ENCODE measurements at regions not wholly inside any gene's neighbourhood (a gene's known extent, or its start where the extent isn't known, plus 50 kb on each side); places are given as distances from the start of the nearest gene placed in this dataset.

DNA sequence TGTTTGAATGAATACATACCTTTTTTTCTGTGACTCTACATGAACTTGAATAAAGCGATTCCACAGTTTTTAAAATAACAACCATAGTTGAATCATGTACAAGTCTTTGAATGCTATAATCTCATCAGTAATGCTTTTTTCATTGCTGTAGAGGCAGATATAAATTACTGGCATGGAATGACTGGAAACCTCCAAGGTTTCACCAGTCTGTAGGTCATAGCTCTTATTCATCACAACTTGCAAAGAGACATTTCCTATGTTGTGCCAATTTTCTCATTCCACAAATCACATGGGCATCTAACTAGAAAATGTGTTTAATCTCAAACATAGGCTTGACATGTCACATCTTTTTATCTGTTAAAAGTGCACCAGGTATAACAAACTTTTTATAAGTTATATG is 407.1 kb upstream of the KCNMB2 start:
- no peak for DNase-seq
- no peaks in the 10 kb centered on the region for H3K9me3 ChIP-seq

DNA sequence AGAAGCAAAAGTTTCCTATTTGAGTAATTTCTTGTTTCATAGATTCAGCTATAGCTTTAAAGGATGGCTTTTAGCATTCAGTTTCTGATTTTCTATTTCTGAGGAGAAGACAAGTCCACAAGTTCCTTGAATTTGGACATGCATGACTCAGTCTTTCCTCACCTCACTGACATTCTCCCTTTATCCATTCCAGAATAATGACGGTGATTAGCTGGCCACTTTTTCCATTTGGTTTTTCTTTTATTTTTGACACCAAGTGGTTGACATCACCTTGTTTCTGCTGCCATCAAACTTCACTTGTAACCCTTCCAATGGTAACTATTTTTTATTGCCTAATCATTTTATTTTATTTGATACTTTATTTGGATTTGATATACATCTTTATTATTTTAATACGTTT is 404.4 kb upstream of the KCNMB2 start:
- no peak for TF ChIP-seq EP300 (IDR thresholded peaks at IDR 0.05)
- TF ChIP-seq, protein P1, sequence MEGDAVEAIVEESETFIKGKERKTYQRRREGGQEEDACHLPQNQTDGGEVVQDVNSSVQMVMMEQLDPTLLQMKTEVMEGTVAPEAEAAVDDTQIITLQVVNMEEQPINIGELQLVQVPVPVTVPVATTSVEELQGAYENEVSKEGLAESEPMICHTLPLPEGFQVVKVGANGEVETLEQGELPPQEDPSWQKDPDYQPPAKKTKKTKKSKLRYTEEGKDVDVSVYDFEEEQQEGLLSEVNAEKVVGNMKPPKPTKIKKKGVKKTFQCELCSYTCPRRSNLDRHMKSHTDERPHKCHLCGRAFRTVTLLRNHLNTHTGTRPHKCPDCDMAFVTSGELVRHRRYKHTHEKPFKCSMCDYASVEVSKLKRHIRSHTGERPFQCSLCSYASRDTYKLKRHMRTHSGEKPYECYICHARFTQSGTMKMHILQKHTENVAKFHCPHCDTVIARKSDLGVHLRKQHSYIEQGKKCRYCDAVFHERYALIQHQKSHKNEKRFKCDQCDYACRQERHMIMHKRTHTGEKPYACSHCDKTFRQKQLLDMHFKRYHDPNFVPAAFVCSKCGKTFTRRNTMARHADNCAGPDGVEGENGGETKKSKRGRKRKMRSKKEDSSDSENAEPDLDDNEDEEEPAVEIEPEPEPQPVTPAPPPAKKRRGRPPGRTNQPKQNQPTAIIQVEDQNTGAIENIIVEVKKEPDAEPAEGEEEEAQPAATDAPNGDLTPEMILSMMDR (IDR thresholded peaks at IDR 0.05): no peak
- no peak for TF ChIP-seq POLR2A (IDR thresholded peaks at IDR 0.05)
- Histone ChIP-seq H3K27me3 (no peaks in the 10 kb centered on the region), H3K36me3 (no peaks in the 10 kb centered on the region), H3K4me1 (ENCODE audit: insufficient read depth) (no peaks in the 10 kb centered on the region), H3K27ac (no peak overlapping the region), H3K9me3 (no peaks in the 10 kb centered on the region), H3K4me3 (no peak overlapping the region)
- intact Hi-C loops (cut with DNase I): no loop called here
- DNase-seq: no peak
- 37 to 61% (median 47%) methylated on average over 2 of the region's 2 CpGs for WGBS, 3 donors

More for the DNA sequence above, 407.1 kb upstream of the KCNMB2 start:
- H3K36me3 ChIP-seq: no peaks in the 10 kb centered on the region
- H3K4me1 ChIP-seq (ENCODE audit: insufficient read depth): no peaks in the 10 kb centered on the region
- intact Hi-C loops (cut with DNase I): no loop called here
- H3K27me3 ChIP-seq: no peaks in the 10 kb centered on the region
- H3K27ac ChIP-seq: no peak overlapping the region
- no peak overlapping the region for H3K4me3 ChIP-seq
- TF ChIP-seq, protein P1 (IDR thresholded peaks at IDR 0.05): no peak
- TF ChIP-seq POLR2A (IDR thresholded peaks at IDR 0.05) (no peak), EP300 (IDR thresholded peaks at IDR 0.05) (no peak)
- 90 to 99% (median 96%) methylated on average over 1 of the region's 1 CpG for WGBS, 3 donors

DNA sequence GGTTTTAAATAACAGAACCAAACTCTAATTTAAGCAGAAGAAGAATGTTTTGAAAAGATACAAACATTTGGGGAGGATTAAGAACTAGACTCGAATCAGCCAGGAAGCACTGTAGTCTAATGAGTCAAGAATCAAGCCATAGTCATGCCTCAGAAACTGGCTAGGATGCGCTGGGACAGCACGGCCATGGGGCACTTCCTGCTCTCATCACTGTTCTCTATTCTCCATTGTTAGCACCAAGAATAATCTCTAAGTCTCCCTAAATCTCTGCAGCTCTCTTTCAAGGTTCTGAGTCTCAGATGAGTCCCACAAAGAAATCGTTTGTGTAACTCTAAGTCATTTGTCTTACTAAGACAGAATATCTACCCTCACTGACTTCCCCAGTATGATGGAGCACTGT is 399.0 kb upstream of the KCNMB2 start:
- Histone ChIP-seq H3K36me3 (no peaks in the 10 kb centered on the region), H3K9me3 (no peaks in the 10 kb centered on the region), H3K27me3 (no peaks in the 10 kb centered on the region), H3K4me1 (ENCODE audit: insufficient read depth) (no peaks in the 10 kb centered on the region), H3K4me3 (no peak overlapping the region), H3K27ac (no peak overlapping the region)
- WGBS, 3 donors: 55 to 63% (median 58%) methylated on average over 4 of the region's 4 CpGs
- no peak for DNase-seq
- intact Hi-C loops (cut with DNase I): no loop called here
- TF ChIP-seq EP300 (IDR thresholded peaks at IDR 0.05) (no peak), POLR2A (IDR thresholded peaks at IDR 0.05) (no peak)
- TF ChIP-seq, protein P1 (IDR thresholded peaks at IDR 0.05): no peak

DNA sequence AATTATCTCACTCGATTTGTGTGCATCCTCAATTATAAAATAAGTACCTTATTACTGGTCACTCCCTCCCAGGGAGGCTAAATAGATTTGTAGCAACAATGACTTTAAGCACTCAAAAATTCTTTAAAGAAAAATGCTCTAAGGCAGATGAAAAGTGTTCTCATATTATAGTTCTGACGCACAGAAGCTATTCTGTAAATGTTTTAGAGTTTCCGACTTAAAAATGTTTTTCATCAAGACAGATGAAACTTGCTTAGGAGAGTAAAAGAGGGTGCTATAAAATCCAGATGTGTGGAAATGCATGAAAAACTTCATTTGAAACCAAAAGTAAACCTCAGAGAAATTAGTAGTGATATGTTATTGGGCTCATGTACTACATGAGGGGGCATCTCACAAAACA is 398.4 kb upstream of the KCNMB2 start:
- intact Hi-C loops (cut with DNase I): no loop called here
- Histone ChIP-seq H3K27ac (no peak overlapping the region), H3K4me1 (ENCODE audit: insufficient read depth) (no peaks in the 10 kb centered on the region)

More for the DNA sequence above, 398.4 kb upstream of the KCNMB2 start:
- Histone ChIP-seq H3K9me3 (no peaks in the 10 kb centered on the region), H3K36me3 (no peaks in the 10 kb centered on the region), H3K4me3 (no peak overlapping the region), H3K27me3 (no peaks in the 10 kb centered on the region)
- WGBS, 3 donors: 87 to 92% (median 89%) methylated on average over 3 of the region's 3 CpGs
- TF ChIP-seq POLR2A (IDR thresholded peaks at IDR 0.05) (no peak), EP300 (IDR thresholded peaks at IDR 0.05) (no peak)
- TF ChIP-seq, protein P1 (IDR thresholded peaks at IDR 0.05): no peak
- DNase-seq: no peak

Measured in ovary (tissue), 7 donors.